ENCODE measurements at regions not wholly inside any gene's neighbourhood (a gene's known extent, or its start where the extent isn't known, plus 50 kb on each side); places are given as distances from the start of the nearest gene placed in this dataset.

- TF ChIP-seq CTCF (conservative IDR thresholded peaks at IDR 0.05) (no peak), ZFX (IDR thresholded peaks at IDR 0.05) (no peak)
Observed at GRCh38 chr1:168416220-168416619, 127.6 kb downstream of the XCL2 start.

All from C4-2B (cell line).